Large intestine (tissue), 3 donors: ENCODE measurements at regions not wholly inside any gene's neighbourhood (a gene's known extent, or its start where the extent isn't known, plus 50 kb on each side); places are given as distances from the start of the nearest gene placed in this dataset.
A peak's percentile ranks its signal among the peaks of the same experiment; 100 is the strongest.

Source experiments
- DNase-seq, 2 donors: peaks; one replicate each; pipeline versions ENCODE4 v3.0.0 to v3.0.0-alpha.2; 2013
- H3K27ac ChIP-seq: one replicate; pipeline ENCODE4 v1.5.1; 2013; ENCODE audit warnings: low read length
- H3K27me3 ChIP-seq: 2 replicates; pipeline ENCODE4 v1.6.1; 2013; ENCODE audit warnings: low read length; ENCODE audit not compliant: control insufficient read depth, insufficient read depth
- H3K36me3 ChIP-seq: 2 replicates; pipeline ENCODE4 v1.6.1; 2013; ENCODE audit warnings: low read length; ENCODE audit not compliant: control insufficient read depth, insufficient read depth
- H3K4me1 ChIP-seq: one replicate; pipeline ENCODE4 v1.6.1; 2013; ENCODE audit warnings: low read length; ENCODE audit not compliant: control insufficient read depth, insufficient read depth
- H3K4me3 ChIP-seq: one replicate; pipeline ENCODE4 v1.5.1; 2013; ENCODE audit warnings: low read length
- H3K9me3 ChIP-seq: one replicate; pipeline ENCODE4 v1.6.1; 2013; ENCODE audit warnings: mild to moderate bottlenecking, low read depth, low read length, moderate library complexity; ENCODE audit not compliant: control insufficient read depth
- WGBS: methylation state at CpG from one replicate; pipeline ENCODE4 v1.1.5; 2013; ENCODE audit warnings: low lambda C conversion rate; ENCODE audit not compliant: insufficient coverage; 5-methylcytosine and 5-hydroxymethylcytosine counted together

DNA sequence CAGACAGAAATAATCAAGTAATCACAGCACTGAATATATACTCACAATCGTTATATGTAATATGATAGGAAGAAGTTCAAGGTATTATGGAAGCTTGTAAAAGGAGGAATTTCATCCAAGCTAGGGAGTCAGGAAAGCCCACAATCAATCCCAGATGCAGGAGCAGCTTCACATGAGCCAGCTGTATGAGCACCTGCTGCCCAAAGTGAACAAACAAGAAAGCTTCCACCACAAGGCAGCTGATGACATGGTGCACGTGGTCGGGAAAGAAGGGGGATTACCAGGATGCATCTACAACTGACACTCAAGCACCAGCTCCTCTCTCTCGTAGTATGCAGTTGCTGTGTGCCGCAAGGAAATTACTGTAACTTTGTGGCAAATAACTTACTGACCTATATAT, 225.2 kb downstream of the XPNPEP1 start:
- H3K4me3 ChIP-seq, result no peak overlapping the region
- no peaks in the 10 kb centered on the region for H3K36me3 ChIP-seq
- H3K9me3 ChIP-seq, result no peaks in the 10 kb centered on the region
- H3K27me3 ChIP-seq, result no peaks in the 10 kb centered on the region
- H3K4me1 ChIP-seq, result peaks cover 12% of the 10 kb centered on the region
- DNase-seq, result peak in 1 of 2 donors; percentile 12
- WGBS, result no CpG with 5 or more reads among the region's 5 CpGs
- H3K27ac ChIP-seq, result no peak overlapping the region

DNA sequence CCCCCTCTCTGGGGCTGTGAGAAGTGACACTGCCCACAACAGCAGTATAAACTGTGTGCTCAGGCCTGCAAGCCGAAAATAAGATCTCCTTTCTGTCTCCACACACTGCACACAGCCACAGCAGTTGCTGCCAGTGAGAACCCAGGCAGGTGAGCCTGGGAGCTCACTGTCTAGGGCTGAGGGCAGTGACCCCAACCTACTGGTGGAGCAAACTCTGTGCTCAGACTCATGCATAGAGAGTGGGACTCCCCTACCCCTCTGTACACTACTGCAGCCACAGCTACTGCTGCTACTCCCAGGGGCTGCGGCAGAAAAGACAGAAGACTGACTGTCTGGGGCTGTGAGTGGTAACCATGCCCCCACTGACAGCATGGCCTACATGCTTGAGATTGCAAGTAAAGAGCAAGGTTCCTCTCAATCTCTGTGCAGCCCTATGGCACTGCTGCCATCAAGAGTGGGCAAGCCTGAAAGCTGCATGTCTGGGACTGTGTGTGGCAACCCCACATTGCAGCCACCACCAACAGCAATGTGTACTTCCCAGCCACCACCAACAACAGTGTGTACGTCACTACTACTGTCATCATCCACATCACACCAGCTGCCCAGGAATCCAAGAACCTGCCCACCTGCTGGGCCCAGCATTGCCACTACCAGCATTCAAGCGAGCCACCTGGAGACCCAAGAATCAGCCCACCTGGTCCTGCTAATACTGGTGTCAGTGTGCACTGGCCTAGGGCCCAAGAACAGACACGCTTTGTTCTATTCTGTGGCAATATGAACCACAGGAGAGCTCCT, 226.1 kb downstream of the XPNPEP1 start:
- Histone ChIP-seq H3K27me3 (no peaks in the 10 kb centered on the region), H3K4me3 (no peak overlapping the region), H3K27ac (no peak overlapping the region), H3K36me3 (no peaks in the 10 kb centered on the region), H3K4me1 (peaks cover 8% of the 10 kb centered on the region), H3K9me3 (no peaks in the 10 kb centered on the region)
- no peak for DNase-seq
- no CpG with 5 or more reads among the region's 5 CpGs for WGBS

DNA sequence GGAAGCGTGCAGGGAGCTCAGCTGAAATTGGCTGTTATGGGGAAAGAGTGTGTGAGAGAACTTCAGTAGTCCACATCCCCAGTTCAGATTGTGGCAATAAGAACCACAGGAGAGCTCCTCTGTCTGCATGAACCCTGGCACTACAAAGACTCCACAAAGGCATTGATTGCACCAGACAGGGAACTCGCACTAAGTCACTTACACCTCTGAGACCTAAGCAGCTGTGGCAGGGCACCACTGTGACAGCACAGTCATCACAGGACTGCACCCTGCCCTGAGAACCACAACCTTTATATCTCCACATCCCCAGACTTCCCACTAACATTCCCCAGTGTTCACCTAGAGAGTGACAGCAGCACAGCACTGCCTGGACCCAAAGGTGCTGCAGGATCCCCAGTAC, 226.8 kb downstream of the XPNPEP1 start:
- H3K36me3 ChIP-seq, result no peaks in the 10 kb centered on the region
- H3K27ac ChIP-seq, result no peak overlapping the region
- H3K27me3 ChIP-seq, result no peaks in the 10 kb centered on the region
- peaks cover 2% of the 10 kb centered on the region for H3K4me1 ChIP-seq
- DNase-seq, result no peak
- H3K9me3 ChIP-seq, result no peaks in the 10 kb centered on the region
- no CpG with 5 or more reads among the region's 2 CpGs for WGBS
- H3K4me3 ChIP-seq, result no peak overlapping the region

DNA sequence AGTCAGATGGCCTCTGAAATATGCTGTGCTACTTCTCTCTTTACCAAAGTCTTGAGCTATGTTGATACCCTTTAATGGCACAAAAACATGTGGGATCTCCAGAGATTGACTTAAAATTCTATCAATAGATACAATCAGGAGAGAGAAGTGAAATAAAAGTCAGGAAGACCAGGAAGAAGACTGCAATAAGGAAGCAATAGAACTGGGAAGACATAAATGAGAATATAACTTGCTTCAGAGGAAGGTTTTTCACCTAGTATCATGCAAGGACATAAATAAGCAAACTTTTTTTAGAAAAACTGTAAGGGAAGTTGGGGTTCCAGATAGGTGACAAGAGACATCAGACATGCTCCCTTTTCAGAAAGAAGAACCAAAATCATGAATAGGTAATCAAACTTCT, 227.3 kb downstream of the XPNPEP1 start:
- Histone ChIP-seq H3K27me3 (no peaks in the 10 kb centered on the region), H3K4me1 (no peaks in the 10 kb centered on the region), H3K36me3 (no peaks in the 10 kb centered on the region), H3K9me3 (no peaks in the 10 kb centered on the region), H3K4me3 (no peak overlapping the region), H3K27ac (no peak overlapping the region)
- no peak for DNase-seq

DNA sequence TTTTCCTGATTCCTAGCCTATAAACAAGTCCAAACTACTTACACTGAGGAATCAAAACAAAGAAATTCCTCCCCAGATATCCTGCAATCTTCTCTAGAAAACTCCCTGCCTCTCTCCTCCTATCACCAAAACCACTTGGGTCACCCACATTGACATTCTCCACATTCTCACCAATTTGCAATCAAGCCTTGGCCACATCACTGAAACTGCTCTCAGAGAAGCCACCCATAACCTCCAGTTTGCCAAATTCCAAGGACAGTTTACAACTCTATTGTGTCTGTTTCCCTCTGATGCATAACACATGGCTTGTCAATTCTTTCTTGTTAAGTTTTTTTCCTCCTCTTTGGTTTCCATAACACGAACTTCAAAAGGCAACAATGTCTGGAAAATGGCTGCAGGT, 233.5 kb downstream of the XPNPEP1 start:
- WGBS, result no CpG with 5 or more reads among the region's 1 CpG
- Histone ChIP-seq H3K9me3 (no peaks in the 10 kb centered on the region), H3K4me1 (no peaks in the 10 kb centered on the region)

DNA sequence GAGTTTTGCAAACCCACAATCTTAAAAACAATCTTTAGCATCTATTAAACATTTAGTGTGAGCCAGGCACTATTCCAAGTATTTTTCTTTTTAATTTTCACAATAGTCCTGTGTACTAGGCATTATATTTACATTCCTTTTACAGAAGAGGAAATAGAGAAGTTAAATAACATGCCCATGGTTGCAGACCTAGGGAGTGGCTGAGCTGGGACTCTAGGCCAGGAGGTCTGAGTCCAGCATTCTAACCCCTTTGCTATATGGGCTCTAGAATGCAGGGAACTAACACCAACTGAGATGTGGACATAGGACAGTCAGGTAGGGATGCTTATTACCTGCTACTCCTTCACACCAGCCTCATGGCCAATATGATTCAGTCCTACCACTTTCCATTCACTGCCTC, 243.8 kb downstream of the XPNPEP1 start:
- no peaks in the 10 kb centered on the region for H3K36me3 ChIP-seq
- no peaks in the 10 kb centered on the region for H3K9me3 ChIP-seq
- H3K4me3 ChIP-seq, result no peak overlapping the region
- H3K4me1 ChIP-seq, result no peaks in the 10 kb centered on the region
- H3K27me3 ChIP-seq, result no peaks in the 10 kb centered on the region
- no peak for DNase-seq
- no peak overlapping the region for H3K27ac ChIP-seq

More for the DNA sequence above, 233.5 kb downstream of the XPNPEP1 start:
- H3K27me3 ChIP-seq, result no peaks in the 10 kb centered on the region
- H3K4me3 ChIP-seq, result no peak overlapping the region
- no peak for DNase-seq
- H3K27ac ChIP-seq, result no peak overlapping the region
- no peaks in the 10 kb centered on the region for H3K36me3 ChIP-seq

DNA sequence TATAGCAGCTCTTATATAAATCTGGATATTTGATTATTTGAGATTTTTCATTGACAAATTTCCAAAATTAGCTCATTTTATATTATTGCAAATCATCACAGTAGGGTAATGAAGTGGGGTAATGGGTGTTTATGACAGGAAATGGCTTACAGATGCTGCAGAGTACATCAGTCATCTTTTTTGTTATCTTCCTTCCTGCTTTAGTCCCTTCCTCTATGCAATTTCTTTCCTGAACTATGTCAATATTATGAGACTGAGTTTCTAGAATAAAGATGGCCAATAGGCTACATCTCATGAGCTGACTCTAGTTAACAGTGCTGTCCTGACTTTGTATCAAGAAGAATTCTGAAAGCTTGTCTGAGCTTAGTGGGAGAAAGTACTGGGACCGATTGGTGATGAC, 244.5 kb downstream of the XPNPEP1 start:
- H3K4me3 ChIP-seq, result no peak overlapping the region
- WGBS, result no CpG with 5 or more reads among the region's 1 CpG
- no peak overlapping the region for H3K27ac ChIP-seq
- no peaks in the 10 kb centered on the region for H3K9me3 ChIP-seq
- H3K27me3 ChIP-seq, result no peaks in the 10 kb centered on the region
- no peaks in the 10 kb centered on the region for H3K4me1 ChIP-seq
- H3K36me3 ChIP-seq, result no peaks in the 10 kb centered on the region
- no peak for DNase-seq

DNA sequence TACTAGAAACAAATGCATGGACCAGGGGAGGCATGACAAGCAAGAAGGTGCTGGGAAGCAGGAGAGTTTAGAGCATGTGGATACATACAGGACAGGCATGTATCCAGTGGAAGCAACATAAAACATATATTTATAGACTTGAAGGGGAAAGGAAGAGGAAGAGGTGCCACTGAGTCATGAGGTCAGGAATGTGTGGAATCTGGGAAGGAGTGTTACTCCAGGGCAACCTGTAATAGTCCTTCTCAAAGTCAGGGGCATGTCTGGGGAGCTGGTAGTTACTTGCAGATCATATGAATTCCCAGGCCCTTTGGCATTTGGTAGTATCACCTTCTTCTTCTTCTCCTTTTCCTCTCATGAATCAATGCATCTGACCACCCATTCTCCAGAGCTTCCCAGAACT, 246.6 kb downstream of the XPNPEP1 start:
- DNase-seq, result no peak
- H3K4me3 ChIP-seq, result no peak overlapping the region
- no peak overlapping the region for H3K27ac ChIP-seq
- H3K36me3 ChIP-seq, result no peaks in the 10 kb centered on the region
- H3K27me3 ChIP-seq, result no peaks in the 10 kb centered on the region
- no peaks in the 10 kb centered on the region for H3K9me3 ChIP-seq
- no peaks in the 10 kb centered on the region for H3K4me1 ChIP-seq

DNA sequence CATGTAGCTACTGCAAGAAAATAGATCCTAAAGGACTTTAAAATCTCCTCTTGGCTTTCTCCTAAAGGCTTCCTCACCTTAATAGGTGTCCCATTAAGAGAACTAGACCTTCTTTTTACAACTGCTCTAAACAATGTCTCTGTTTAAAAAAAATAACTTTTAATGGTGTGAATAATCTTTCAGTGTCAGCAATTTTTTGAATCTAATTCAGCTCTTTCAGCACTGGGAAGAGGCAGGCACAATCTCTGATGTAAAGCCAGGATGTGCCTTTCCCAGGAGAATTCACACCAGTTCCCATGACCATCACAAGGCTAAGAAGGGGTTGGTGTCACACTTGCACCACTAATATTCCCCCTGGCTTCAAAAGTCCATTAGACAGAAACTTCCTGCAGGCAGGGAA, 254.6 kb downstream of the XPNPEP1 start:
- no peaks in the 10 kb centered on the region for H3K36me3 ChIP-seq
- H3K4me1 ChIP-seq, result peaks cover 5% of the 10 kb centered on the region
- peaks cover 2% of the 10 kb centered on the region for H3K9me3 ChIP-seq
- H3K4me3 ChIP-seq, result no peak overlapping the region
- H3K27me3 ChIP-seq, result no peaks in the 10 kb centered on the region
- H3K27ac ChIP-seq, result no peak overlapping the region
- no peak for DNase-seq

DNA sequence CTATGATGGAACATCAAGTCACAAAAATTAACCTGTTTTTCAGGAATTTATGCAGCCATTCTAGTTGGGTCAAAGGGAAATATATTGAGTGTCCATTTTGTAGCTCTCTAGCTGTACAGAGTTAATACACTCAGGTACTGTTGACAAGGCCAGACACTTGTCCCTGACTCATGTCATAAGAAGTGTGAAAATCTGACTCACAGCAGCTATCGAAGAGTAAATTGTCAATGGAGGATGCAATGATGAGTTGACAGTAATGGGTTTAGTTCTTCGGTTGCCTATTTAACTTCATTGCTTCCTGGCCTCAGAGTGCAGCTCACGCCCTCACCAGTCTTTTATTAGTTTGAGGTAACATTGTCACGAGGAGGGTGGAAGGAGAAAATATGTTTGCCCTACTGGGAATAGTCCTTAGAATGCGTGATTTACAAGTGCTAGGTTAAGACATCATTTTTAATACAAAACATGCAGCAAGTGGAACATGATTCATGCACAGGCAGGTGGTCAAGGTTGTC, 255.1 kb downstream of the XPNPEP1 start:
- Histone ChIP-seq H3K27me3 (no peaks in the 10 kb centered on the region), H3K27ac (no peak overlapping the region), H3K36me3 (no peaks in the 10 kb centered on the region), H3K4me3 (no peak overlapping the region), H3K9me3 (peaks cover 7% of the 10 kb centered on the region), H3K4me1 (peaks cover 5% of the 10 kb centered on the region)
- no peak for DNase-seq
- 76% methylated on average over 3 of the region's 5 CpGs for WGBS

DNA sequence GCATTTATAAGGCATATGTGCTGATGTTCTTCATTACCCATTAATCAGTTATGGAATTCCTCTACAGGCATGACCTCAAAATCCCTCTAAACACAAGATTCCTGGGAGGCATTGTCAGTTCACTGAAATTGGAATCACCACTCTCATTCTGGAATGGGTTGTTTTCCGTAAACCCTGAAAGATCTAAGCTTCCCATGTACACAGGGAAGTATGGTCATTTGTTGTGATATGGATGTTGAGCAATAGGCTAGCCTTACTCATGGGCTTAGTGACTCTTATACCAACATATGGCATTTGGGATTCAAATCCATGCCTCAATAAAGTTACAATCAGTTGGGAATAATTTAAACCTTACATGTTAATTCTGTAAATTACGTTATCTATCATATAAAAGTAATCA, 258.0 kb downstream of the XPNPEP1 start:
- Histone ChIP-seq H3K4me1 (peaks cover 5% of the 10 kb centered on the region), H3K27me3 (no peaks in the 10 kb centered on the region), H3K9me3 (peaks cover 14% of the 10 kb centered on the region), H3K36me3 (no peaks in the 10 kb centered on the region), H3K27ac (no peak overlapping the region), H3K4me3 (no peak overlapping the region)
- WGBS, result no CpG with 5 or more reads among the region's 2 CpGs
- DNase-seq, result peak in 1 of 2 donors; percentile 8
